LNCAP (cell line): ENCODE measurements at regions not wholly inside any gene's neighbourhood (a gene's known extent, or its start where the extent isn't known, plus 50 kb on each side); places are given as distances from the start of the nearest gene placed in this dataset.

Experiments used
- TF ChIP-seq, protein P1 (sequence below): fragments of 450-650 bp; IDR thresholded peaks from 2 replicates; pipeline ENCODE4 v1.5.1; 2017; ENCODE audit warnings: mild to moderate bottlenecking

DNA sequence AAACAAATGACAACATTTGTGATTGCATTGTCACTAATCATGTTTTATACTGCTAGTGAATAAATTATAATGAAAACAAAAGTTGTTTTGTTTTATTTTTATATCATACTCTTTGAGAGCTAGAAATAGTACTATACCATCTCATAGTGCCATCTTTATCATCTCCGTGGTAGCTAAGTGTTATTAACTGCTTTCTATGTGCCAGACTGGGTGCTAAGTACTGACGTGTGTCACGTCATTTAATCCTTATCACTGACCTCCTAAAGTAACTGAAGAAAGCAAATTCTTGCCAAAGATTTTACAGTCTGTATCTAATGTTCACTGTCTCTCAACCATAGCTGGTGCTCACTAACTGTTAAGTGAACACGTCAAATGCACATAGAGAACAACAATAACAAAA, 99.5 kb upstream of the CNTN3 start:
- TF ChIP-seq, protein P1, sequence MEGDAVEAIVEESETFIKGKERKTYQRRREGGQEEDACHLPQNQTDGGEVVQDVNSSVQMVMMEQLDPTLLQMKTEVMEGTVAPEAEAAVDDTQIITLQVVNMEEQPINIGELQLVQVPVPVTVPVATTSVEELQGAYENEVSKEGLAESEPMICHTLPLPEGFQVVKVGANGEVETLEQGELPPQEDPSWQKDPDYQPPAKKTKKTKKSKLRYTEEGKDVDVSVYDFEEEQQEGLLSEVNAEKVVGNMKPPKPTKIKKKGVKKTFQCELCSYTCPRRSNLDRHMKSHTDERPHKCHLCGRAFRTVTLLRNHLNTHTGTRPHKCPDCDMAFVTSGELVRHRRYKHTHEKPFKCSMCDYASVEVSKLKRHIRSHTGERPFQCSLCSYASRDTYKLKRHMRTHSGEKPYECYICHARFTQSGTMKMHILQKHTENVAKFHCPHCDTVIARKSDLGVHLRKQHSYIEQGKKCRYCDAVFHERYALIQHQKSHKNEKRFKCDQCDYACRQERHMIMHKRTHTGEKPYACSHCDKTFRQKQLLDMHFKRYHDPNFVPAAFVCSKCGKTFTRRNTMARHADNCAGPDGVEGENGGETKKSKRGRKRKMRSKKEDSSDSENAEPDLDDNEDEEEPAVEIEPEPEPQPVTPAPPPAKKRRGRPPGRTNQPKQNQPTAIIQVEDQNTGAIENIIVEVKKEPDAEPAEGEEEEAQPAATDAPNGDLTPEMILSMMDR: no peak

DNA sequence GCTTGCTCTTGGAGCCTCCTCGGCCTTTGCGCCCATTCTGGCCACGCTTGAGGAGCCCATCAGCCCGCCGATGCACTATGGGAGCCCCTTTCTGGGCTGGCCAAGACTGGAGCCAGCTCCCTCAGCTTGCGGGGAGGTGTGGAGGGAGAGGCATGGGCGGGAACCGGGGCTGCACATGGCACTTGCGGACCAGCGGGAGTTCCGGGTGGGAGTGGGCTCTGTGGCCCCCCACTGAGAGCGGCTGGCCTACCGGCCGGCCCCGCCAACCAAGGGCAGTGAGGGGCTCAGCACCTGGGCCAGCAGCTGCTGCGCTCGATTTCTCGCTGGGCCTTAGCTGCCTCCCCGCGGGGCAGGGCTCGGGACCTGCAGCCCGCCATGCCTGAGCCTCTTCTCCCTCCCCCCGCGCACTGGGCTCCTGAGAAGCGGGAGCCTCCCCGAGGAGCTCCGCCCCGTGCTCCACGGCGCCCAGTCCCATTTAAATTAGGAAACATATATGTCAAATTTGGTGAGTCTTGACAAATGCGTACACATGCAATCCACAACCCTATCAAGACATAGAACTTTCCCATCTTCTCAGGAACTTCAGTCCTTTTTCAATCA, 97.6 kb upstream of the CNTN3 start:
- TF ChIP-seq, protein P1: no peak

DNA sequence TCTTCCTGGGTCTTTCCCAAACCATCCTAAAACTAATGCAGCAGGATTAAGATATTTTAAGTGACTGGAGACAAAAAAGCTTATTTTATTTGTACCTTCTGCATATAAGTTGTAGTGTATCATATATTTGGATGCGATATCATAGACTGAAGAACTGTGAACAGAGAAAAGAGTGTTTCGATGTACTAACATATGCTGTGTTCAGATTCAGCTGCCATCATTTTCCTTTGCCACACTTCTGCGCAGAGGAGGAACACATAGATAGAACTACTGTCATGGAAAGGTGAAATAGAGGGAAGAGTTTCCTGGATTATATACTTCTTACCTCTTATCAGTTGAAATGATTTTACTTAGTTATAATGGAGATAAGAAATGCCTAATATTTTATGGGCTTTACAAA, 95.5 kb upstream of the CNTN3 start:
- TF ChIP-seq, protein P1: no peak

DNA sequence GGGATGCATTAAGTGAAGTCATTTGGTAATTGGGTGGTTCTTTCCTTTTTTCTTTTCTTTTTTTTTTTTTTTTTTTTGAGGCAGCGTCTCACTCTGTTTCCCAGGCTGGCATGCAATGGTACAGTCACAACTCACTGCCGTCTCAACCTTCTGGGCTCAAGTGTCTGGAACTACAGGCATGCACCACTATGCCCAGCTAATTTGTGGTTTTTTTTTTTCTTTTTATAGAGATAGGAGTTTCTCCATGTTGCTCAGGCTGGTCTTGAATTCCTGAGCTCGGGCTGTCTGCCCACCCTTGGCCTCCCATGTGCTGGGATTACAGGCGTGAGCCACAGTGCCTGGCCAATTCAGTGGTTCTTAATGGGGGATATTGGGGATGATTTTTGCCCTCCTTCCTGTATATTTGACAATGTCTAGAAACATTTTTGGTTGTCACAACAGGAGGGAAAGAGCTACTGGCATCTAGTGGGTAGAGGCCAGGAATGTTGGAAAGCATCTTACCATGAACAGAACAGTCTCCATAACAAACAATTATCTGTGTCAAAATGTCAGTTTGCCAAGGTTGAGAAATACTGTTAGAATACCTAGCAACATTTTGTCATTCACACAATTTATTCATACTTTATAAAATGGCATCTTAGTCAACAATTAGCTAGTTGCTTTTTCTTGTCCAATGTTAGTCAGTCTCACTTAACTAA, 79.4 kb upstream of the CNTN3 start:
- TF ChIP-seq, protein P1: no peak

DNA sequence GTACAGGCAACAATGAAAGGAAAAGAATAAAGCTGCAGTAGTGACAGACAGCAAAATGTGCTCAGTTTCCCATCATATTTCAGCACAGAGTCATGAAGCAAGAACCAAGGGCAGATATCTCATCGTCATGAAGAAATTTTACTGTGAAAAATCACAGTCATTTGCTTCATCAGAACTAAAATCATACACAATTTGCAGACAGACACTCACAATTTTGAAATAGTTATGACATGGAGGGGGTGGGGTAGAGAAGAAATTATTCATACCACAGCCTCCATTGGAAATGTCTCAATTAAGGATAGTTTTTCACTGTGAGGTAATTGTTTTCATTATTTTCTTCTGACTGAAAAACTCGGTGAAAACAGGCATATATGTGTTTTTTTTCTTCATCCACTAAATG, 78.8 kb upstream of the CNTN3 start:
- TF ChIP-seq, protein P1: no peak

DNA sequence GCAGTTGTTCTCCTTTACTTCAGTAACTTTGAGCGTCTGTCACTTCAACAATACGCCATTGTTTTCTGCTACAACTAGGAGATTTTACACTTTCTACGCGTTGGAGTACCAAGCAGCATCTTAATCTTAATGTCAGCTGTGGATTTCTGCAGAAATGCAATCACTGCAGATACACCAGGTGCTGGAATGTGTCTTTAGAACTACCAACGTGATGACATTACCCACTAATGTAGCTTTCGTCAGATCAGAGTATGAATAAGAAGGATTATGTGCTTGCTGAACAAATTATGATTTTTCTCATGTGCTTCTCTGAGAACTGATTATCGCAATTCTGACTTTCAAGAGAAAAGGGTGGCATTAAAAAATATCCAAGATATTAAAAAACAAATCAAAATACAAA, 77.5 kb upstream of the CNTN3 start:
- TF ChIP-seq, protein P1: no peak

DNA sequence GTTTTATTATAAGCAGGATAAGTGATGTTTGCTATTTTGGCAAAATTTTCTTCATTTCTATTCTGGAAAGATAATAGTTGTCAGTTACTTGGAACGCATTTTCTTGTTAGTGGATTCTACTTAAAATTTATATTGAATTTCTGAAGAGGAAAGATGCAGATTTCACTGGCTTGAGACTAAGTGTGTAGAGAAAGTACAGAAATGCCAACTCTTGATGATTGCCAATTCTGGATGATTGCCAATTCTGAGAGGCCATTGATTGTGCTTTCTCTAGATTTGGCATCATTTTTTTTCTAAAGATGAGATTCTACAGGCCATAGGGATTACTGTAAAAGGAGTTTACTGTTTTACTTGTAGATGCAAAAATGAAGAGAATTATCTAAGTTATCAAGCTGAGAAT, 58.9 kb upstream of the CNTN3 start:
- TF ChIP-seq, protein P1: no peak
